Lung (tissue), 11 donors: ENCODE measurements at regions not wholly inside any gene's neighbourhood (a gene's known extent, or its start where the extent isn't known, plus 50 kb on each side); places are given as distances from the start of the nearest gene placed in this dataset.

ENCODE experiments used
- ATAC-seq: fragments of 200-7000 bp; cut with Tn5 transposase; one replicate; pipeline ENCODE4 v1.9.1; 2020; ENCODE audit warnings: moderate number of reproducible peaks; ENCODE audit not compliant: insufficient read depth, low FRiP score
- DNase-seq, 3 donors: peaks; one replicate each; pipeline ENCODE4 v3.0.0-alpha.2; 2013 to 2017
- H3K27ac ChIP-seq, 2 donors: one replicate each; pipeline ENCODE4 v1.5.1; 2013; ENCODE audit warnings: mild to moderate bottlenecking in 2 of 2, moderate library complexity in 2 of 2, control low read depth in 1 of 2, inconsistent platforms in 1 of 2, low read depth in 1 of 2, low read length in 1 of 2
- H3K27me3 ChIP-seq, 3 donors: one replicate each; pipeline ENCODE4 v1.5.1; 2013; ENCODE audit warnings: low read length in 2 of 3; ENCODE audit not compliant: control insufficient read depth in 3 of 3, insufficient read depth in 3 of 3
- H3K36me3 ChIP-seq, 4 donors: one replicate each; pipeline ENCODE4 v1.5.1; 2013; ENCODE audit warnings: low read length in 4 of 4, mild to moderate bottlenecking in 1 of 4, moderate library complexity in 1 of 4; ENCODE audit not compliant: control insufficient read depth in 4 of 4, insufficient read depth in 4 of 4
- H3K4me1 ChIP-seq, 5 donors: one replicate each; pipeline ENCODE4 v1.5.1; 2013; ENCODE audit warnings: low read length in 5 of 5, mild to moderate bottlenecking in 2 of 5, moderate library complexity in 1 of 5; ENCODE audit not compliant: control insufficient read depth in 5 of 5, insufficient read depth in 5 of 5
- H3K4me3 ChIP-seq: one replicate; pipeline ENCODE4 v1.5.1; 2013; ENCODE audit warnings: mild to moderate bottlenecking, control low read depth, moderate library complexity
- H3K9ac ChIP-seq, 2 donors: one replicate each; pipeline ENCODE4 v1.5.1; 2013; ENCODE audit warnings: low read length in 2 of 2, control low read depth in 1 of 2; ENCODE audit not compliant: insufficient read depth in 1 of 2
- H3K9me3 ChIP-seq, 4 donors: one replicate each; pipeline ENCODE4 v1.5.1; 2013; ENCODE audit warnings: low read length in 3 of 4, mild to moderate bottlenecking in 1 of 4, moderate library complexity in 1 of 4; ENCODE audit not compliant: control insufficient read depth in 4 of 4, insufficient read depth in 3 of 4
- WGBS, 2 donors: extraction: QIAGEN DNeasy Blood & Tissue Kit; methylation state at CpG; one replicate each; pipeline ENCODE4 v1.1.7; 2013; 5-methylcytosine and 5-hydroxymethylcytosine counted together
- TF ChIP-seq, protein P1 (sequence below): IDR thresholded peaks from 2 replicates; pipeline ENCODE4 v1.5.1; 2012; ENCODE audit warnings: mild to moderate bottlenecking; ENCODE audit errors: control extremely low read depth, extremely low read depth
- donor health status: control.
- donor health status: control.
- donor health status: Bipolar disorder and iron deficiency.
- donor health status: healthy.
- donor health status: DM: yes; HTN: yes; CAD: no.

DNA sequence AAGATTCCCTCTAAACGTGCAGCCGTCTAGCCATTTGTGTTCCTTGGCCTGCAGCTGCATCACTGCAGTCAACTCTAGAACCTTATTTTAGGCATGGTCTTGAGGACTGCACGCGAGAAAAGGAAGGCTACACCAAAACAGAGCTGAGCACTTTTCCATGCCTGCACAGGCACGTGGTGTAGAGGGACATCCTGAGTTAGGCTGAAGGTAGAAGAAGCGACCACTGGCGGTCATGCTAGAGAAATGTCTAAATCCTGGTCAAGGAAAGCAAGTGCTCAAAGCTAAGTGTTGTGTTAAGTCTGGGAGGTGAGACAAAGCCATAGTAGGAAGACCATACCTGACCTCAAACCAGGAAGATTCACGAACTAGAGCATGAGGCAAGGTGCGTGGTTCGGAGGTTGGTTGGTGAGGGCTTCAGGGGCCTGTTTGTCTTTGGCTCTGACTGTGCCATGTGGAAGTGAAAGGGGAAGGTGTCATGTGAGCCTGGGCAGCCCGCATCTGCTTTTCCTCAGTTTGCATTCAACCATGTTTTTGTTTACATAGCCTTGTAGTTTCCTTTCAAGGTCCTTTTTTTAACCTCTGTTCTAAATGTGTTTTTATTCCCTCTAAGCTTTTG lies 203.8 kb downstream of the AASDH start:
- peak in 1 of 3 donors; percentile 33 for DNase-seq
- 78 to 84% methylated on average over 11 of the region's 11 CpGs for WGBS, 2 donors
- peaks cover 0 to 11% (median 0%) of the 10 kb centered on the region in 5 donors for H3K4me1 ChIP-seq
- H3K9me3 ChIP-seq, result no peaks in the 10 kb centered on the region
- H3K36me3 ChIP-seq, result no peaks in the 10 kb centered on the region
- no peak for ATAC-seq
- TF ChIP-seq, protein P1, sequence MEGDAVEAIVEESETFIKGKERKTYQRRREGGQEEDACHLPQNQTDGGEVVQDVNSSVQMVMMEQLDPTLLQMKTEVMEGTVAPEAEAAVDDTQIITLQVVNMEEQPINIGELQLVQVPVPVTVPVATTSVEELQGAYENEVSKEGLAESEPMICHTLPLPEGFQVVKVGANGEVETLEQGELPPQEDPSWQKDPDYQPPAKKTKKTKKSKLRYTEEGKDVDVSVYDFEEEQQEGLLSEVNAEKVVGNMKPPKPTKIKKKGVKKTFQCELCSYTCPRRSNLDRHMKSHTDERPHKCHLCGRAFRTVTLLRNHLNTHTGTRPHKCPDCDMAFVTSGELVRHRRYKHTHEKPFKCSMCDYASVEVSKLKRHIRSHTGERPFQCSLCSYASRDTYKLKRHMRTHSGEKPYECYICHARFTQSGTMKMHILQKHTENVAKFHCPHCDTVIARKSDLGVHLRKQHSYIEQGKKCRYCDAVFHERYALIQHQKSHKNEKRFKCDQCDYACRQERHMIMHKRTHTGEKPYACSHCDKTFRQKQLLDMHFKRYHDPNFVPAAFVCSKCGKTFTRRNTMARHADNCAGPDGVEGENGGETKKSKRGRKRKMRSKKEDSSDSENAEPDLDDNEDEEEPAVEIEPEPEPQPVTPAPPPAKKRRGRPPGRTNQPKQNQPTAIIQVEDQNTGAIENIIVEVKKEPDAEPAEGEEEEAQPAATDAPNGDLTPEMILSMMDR, result no peak
- no peak overlapping the region for H3K4me3 ChIP-seq
- no peaks in the 10 kb centered on the region for H3K27me3 ChIP-seq
- no peak overlapping the region for H3K27ac ChIP-seq
- H3K9ac ChIP-seq, result no peak overlapping the region

DNA sequence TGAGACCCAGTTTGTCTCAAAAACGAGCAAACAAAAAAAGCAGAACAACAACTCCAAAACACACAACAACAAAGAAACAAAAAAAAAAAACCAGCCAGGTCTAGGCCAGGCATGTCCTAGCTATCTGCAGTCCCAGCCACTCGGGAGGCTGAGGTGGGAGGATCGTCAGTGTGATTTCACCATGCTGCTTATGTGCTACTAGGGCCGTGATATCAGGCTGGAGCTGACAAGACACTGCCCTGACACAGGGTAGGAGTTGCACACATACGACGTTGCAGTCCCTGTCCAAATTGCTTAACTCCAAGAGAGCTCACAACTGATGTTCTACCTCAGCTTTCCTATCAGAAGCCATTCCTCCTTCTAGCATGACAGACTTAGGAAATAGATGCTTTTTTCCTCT lies 204.9 kb downstream of the AASDH start:
- Histone ChIP-seq H3K36me3 (no peaks in the 10 kb centered on the region), H3K27me3 (no peaks in the 10 kb centered on the region), H3K4me1 (peaks cover 0 to 5% (median 0%) of the 10 kb centered on the region in 5 donors), H3K27ac (no peak overlapping the region), H3K9me3 (no peaks in the 10 kb centered on the region), H3K9ac (no peak overlapping the region), H3K4me3 (no peak overlapping the region)
- DNase-seq (no peak), ATAC-seq (no peak)
- 54 to 78% methylated on average over 6 of the region's 6 CpGs for WGBS, 2 donors
- TF ChIP-seq, protein P1, result no peak

DNA sequence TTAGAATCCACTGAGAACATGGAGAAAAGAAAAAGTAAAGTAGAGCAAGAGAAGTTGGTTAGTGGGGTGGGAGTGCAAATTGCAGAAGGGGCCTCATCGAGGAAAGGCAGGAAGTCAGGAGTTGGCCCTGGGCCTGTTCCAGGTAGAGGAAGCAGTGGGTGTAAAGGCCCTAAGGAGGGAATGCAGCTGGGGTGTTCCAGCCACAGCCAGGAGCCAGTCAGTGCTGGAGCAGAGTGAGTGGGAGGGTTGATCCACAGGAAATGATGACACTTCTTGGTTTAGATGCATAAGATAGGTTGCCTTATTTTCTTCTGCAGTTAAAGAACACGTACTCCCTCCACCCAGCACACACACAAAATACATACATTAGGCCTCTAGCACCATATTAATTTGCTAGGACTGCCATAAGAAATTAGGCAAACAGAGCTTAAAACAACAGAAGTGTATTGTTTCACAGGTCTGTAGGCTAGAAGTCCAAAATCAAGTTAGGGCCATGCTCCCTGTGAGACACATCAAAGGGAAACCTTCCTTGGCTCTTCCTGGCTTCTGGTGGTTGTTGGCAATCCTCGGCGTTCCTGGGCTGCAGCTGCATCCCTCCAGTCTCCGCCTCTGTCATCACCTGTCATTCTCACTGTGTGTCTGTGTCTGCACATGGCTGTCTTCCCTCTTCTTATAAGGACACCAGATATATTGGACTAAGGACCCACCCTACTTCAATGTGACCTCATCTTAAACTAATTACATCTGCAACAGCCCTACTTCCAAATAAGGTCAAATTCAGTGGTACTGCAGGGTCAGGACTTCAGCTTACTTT lies 205.9 kb downstream of the AASDH start:
- H3K9ac ChIP-seq, result no peak overlapping the region
- DNase-seq (no peak), ATAC-seq (no peak)

More for the DNA sequence above, 205.9 kb downstream of the AASDH start:
- H3K27ac ChIP-seq, result no peak overlapping the region
- no peaks in the 10 kb centered on the region for H3K4me1 ChIP-seq
- no peak overlapping the region for H3K4me3 ChIP-seq
- TF ChIP-seq, protein P1, result no peak
- WGBS, 2 donors, result 44 to 55% methylated on average over 5 of the region's 5 CpGs
- no peaks in the 10 kb centered on the region for H3K9me3 ChIP-seq
- no peaks in the 10 kb centered on the region for H3K36me3 ChIP-seq
- no peaks in the 10 kb centered on the region for H3K27me3 ChIP-seq
